ENCODE measurements at regions not wholly inside any gene's neighbourhood (a gene's known extent, or its start where the extent isn't known, plus 50 kb on each side); places are given as distances from the start of the nearest gene placed in this dataset.

GRCh38 chrX:10983526-10983925 lies 127.6 kb upstream of the HCCS start:
- Histone ChIP-seq H3K4me3 (ENCODE audit: low read length) (no peak overlapping the region), H3K27me3 (ENCODE audit: control insufficient read depth in 1 of 2, insufficient read depth in 2 of 2, low read length in 2 of 2) (no peaks in the 10 kb centered on the region), H3K27ac (ENCODE audit: low read depth in 1 of 2, low read length in 2 of 2) (no peak overlapping the region), H3K36me3 (ENCODE audit: insufficient read depth, low read length) (no peaks in the 10 kb centered on the region), H3K9me3 (ENCODE audit: control insufficient read depth in 1 of 2, insufficient read depth in 1 of 2, low read length in 2 of 2) (no peaks in the 10 kb centered on the region), H3K4me1 (ENCODE audit: insufficient read depth, low read length) (no peaks in the 10 kb centered on the region)
- CTCF ChIA-PET, result no interaction called here
- Mint-ChIP-seq H3K36me3 (ENCODE audit: low read depth) (no peaks in the 10 kb centered on the region), H3K4me3 (no peak overlapping the region), H3K27ac (no peak overlapping the region), H3K4me1 (ENCODE audit: low read depth) (no peaks in the 10 kb centered on the region), H3K27me3 (no peaks in the 10 kb centered on the region), H3K9me3 (peaks cover 2% of the 10 kb centered on the region)
- no peak for ATAC-seq (ENCODE audit: poor library complexity)
- intact Hi-C loops (cut with DNase I, micrococcal nuclease), result no loop called here
- no peak for DNase-seq
- TF ChIP-seq CTCF (IDR thresholded peaks at IDR 0.05), result no peak
- POLR2A ChIA-PET, result no interaction called here

GRCh38 chrX:10984213-10984612 lies 126.9 kb upstream of the HCCS start:
- Mint-ChIP-seq H3K9me3 (peaks cover 2% of the 10 kb centered on the region), H3K27me3 (no peaks in the 10 kb centered on the region), H3K27ac (no peak overlapping the region), H3K4me1 (ENCODE audit: low read depth) (no peaks in the 10 kb centered on the region), H3K36me3 (ENCODE audit: low read depth) (no peaks in the 10 kb centered on the region), H3K4me3 (no peak overlapping the region)
- CTCF ChIA-PET, result no interaction called here
- TF ChIP-seq CTCF (IDR thresholded peaks at IDR 0.05), result no peak
- H3K27ac ChIP-seq (ENCODE audit: low read depth in 1 of 2, low read length in 2 of 2), result no peak overlapping the region
- H3K36me3 ChIP-seq (ENCODE audit: insufficient read depth, low read length), result no peaks in the 10 kb centered on the region
- H3K9me3 ChIP-seq (ENCODE audit: control insufficient read depth in 1 of 2, insufficient read depth in 1 of 2, low read length in 2 of 2), result no peaks in the 10 kb centered on the region
- H3K4me3 ChIP-seq (ENCODE audit: low read length), result no peak overlapping the region
- DNase-seq (no peak), ATAC-seq (ENCODE audit: poor library complexity) (no peak)
- POLR2A ChIA-PET, result no interaction called here
- H3K4me1 ChIP-seq (ENCODE audit: insufficient read depth, low read length), result no peaks in the 10 kb centered on the region
- H3K27me3 ChIP-seq (ENCODE audit: control insufficient read depth in 1 of 2, insufficient read depth in 2 of 2, low read length in 2 of 2), result no peaks in the 10 kb centered on the region
- intact Hi-C loops (cut with DNase I, micrococcal nuclease), result no loop called here

- Mint-ChIP-seq H3K9me3 (peaks cover 2% of the 10 kb centered on the region), H3K4me1 (ENCODE audit: low read depth) (no peaks in the 10 kb centered on the region), H3K27me3 (no peaks in the 10 kb centered on the region), H3K36me3 (ENCODE audit: low read depth) (no peaks in the 10 kb centered on the region), H3K27ac (no peak overlapping the region), H3K4me3 (no peak overlapping the region)
- no peak for TF ChIP-seq CTCF (IDR thresholded peaks at IDR 0.05)
- no peak overlapping the region for H3K4me3 ChIP-seq (ENCODE audit: low read length)
- DNase-seq, result no peak
- intact Hi-C loops (cut with DNase I, micrococcal nuclease), result no loop called here
- no peak overlapping the region for H3K27ac ChIP-seq (ENCODE audit: low read depth in 1 of 2, low read length in 2 of 2)
- CTCF ChIA-PET, result no interaction called here
- no peaks in the 10 kb centered on the region for H3K36me3 ChIP-seq (ENCODE audit: insufficient read depth, low read length)
- no peak for ATAC-seq (ENCODE audit: poor library complexity)
- H3K27me3 ChIP-seq (ENCODE audit: control insufficient read depth in 1 of 2, insufficient read depth in 2 of 2, low read length in 2 of 2), result no peaks in the 10 kb centered on the region
- POLR2A ChIA-PET, result no interaction called here
- H3K9me3 ChIP-seq (ENCODE audit: control insufficient read depth in 1 of 2, insufficient read depth in 1 of 2, low read length in 2 of 2), result no peaks in the 10 kb centered on the region
- H3K4me1 ChIP-seq (ENCODE audit: insufficient read depth, low read length), result no peaks in the 10 kb centered on the region
These were observed 124.5 kb upstream of the HCCS start for GRCh38 chrX:10986616-10987015.

Data from CD4-positive, alpha-beta T cell (primary cell).